HG02759 (cell line): ENCODE measurements at regions not wholly inside any gene's neighbourhood (a gene's known extent, or its start where the extent isn't known, plus 50 kb on each side); places are given as distances from the start of the nearest gene placed in this dataset.

ENCODE experiments used
- ATAC-seq: cut with Tn5 transposase; IDR thresholded peaks from one replicate; pipeline ENCODE4 v1.9.1; 2021; ENCODE audit warnings: mild to moderate bottlenecking, moderate library complexity; ENCODE audit not compliant: unreplicated experiment

- ATAC-seq, result no peak
Measured at GRCh38 chr4:108291137-108291536, 122.4 kb upstream of the LEF1 start.

GRCh38 chr4:108287834-108288413, 119.2 kb upstream of the LEF1 start:
- ATAC-seq, result no peak

- no peak for ATAC-seq
Measured at GRCh38 chr4:108280072-108280471, 111.3 kb upstream of the LEF1 start.

GRCh38 chr4:108276690-108277089, 108.0 kb upstream of the LEF1 start:
- no peak for ATAC-seq

- no peak for ATAC-seq
Measured at GRCh38 chr4:108272986-108273385, 104.3 kb upstream of the LEF1 start.

GRCh38 chr4:108272561-108272960, 103.8 kb upstream of the LEF1 start:
- ATAC-seq, result no peak

GRCh38 chr4:108272046-108272445, 103.3 kb upstream of the LEF1 start:
- ATAC-seq, result no peak

GRCh38 chr4:108270466-108271450, 102.0 kb upstream of the LEF1 start:
- no peak for ATAC-seq

GRCh38 chr4:108264693-108265092, 96.0 kb upstream of the LEF1 start:
- ATAC-seq, result no peak

- ATAC-seq, result no peak
Measured at GRCh38 chr4:108263057-108263456, 94.3 kb upstream of the LEF1 start.

GRCh38 chr4:108261026-108261425, 92.3 kb upstream of the LEF1 start:
- no peak for ATAC-seq

GRCh38 chr4:108256538-108256937, 87.8 kb upstream of the LEF1 start:
- no peak for ATAC-seq

- ATAC-seq, result no peak
Measured at GRCh38 chr4:108255203-108255747, 86.5 kb upstream of the LEF1 start.

- ATAC-seq, result no peak
Measured at GRCh38 chr4:108249397-108249796, 80.7 kb upstream of the LEF1 start.

GRCh38 chr4:108247387-108248049, 78.8 kb upstream of the LEF1 start:
- ATAC-seq, result no peak

- no peak for ATAC-seq
Measured at GRCh38 chr4:108244606-108245005, 75.9 kb upstream of the LEF1 start.

- no peak for ATAC-seq
Measured at GRCh38 chr4:108240366-108240765, 71.6 kb upstream of the LEF1 start.

GRCh38 chr4:108237693-108238092, 69.0 kb upstream of the LEF1 start:
- no peak for ATAC-seq

GRCh38 chr4:108236264-108236663, 67.5 kb upstream of the LEF1 start:
- ATAC-seq, result no peak

GRCh38 chr4:108227923-108228322, 59.2 kb upstream of the LEF1 start:
- ATAC-seq, result no peak

- ATAC-seq, result no peak
Measured at GRCh38 chr4:108224611-108225053, 55.9 kb upstream of the LEF1 start.
